CD14-positive monocyte (primary cell): ENCODE measurements at regions not wholly inside any gene's neighbourhood (a gene's known extent, or its start where the extent isn't known, plus 50 kb on each side); places are given as distances from the start of the nearest gene placed in this dataset.

Experiments used
- DNase-seq, 3 donors: peaks; one replicate each; pipeline ENCODE4 v3.0.0-alpha.2; 2011 to 2022
- H2AFZ ChIP-seq: 2 replicates; pipeline ENCODE4 v1.6.0; 2012; ENCODE audit warnings: mild to moderate bottlenecking, low read depth, low read length, inconsistent platforms; ENCODE audit not compliant: insufficient read depth, poor library complexity, severe bottlenecking
- H3K27ac ChIP-seq, 2 donors: 1 replicate in 1 of 2; 2 replicates in 1 of 2; pipeline ENCODE4 v1.5.1; 2012 to 2013; ENCODE audit warnings: low read length in 2 of 2, control low read depth in 1 of 2, inconsistent platforms in 1 of 2, low read depth in 1 of 2, mild to moderate bottlenecking in 1 of 2
- H3K27me3 ChIP-seq, 2 donors: one replicate each; pipeline versions ENCODE4 v1.6.0 to v1.6.1; 2011 to 2013; ENCODE audit warnings: low read length in 2 of 2; ENCODE audit not compliant: control insufficient read depth in 2 of 2, insufficient read depth in 2 of 2
- H3K36me3 ChIP-seq, 2 donors: replicated peaks in 1 of 2; 1 replicate in 1 of 2; 2 replicates in 1 of 2; pipeline versions ENCODE4 v1.5.1 to v1.6.1; 2012 to 2013; ENCODE audit warnings: low read length in 2 of 2, control low read depth in 1 of 2, inconsistent platforms in 1 of 2, mild to moderate bottlenecking in 1 of 2; ENCODE audit not compliant: insufficient read depth in 2 of 2, control insufficient read depth in 1 of 2
- H3K4me1 ChIP-seq, 2 donors: 1 replicate in 1 of 2; 2 replicates in 1 of 2; pipeline versions ENCODE4 v1.5.1 to v1.6.1; 2012 to 2013; ENCODE audit warnings: low read length in 2 of 2, control low read depth in 1 of 2, inconsistent platforms in 1 of 2, mild to moderate bottlenecking in 1 of 2, moderate library complexity in 1 of 2; ENCODE audit not compliant: insufficient read depth in 2 of 2, control insufficient read depth in 1 of 2
- H3K4me2 ChIP-seq: replicated peaks from 2 replicates; pipeline ENCODE3; 2012; ENCODE audit warnings: low read length, moderate library complexity, mild to moderate bottlenecking; ENCODE audit not compliant: poor library complexity, severe bottlenecking; ENCODE audit errors: extremely low read depth
- H3K4me3 ChIP-seq, 3 experiments: fragments of 200-600 bp in 1 of 3; sonication (generic) in 1 of 3; replicated peaks in 1 of 3; 1 replicate in 2 of 3; 2 replicates in 1 of 3; pipeline ENCODE4 v1.5.1; 2011 to 2013; ENCODE audit warnings: low read length in 3 of 3, mild to moderate bottlenecking in 3 of 3, control low read depth in 2 of 3, low read depth in 2 of 3, inconsistent platforms in 1 of 3, moderate library complexity in 1 of 3
- H3K79me2 ChIP-seq: 2 replicates; pipeline ENCODE4 v1.6.0; 2012; ENCODE audit warnings: mild to moderate bottlenecking, control low read depth, inconsistent platforms, low read length, moderate library complexity; ENCODE audit not compliant: insufficient read depth
- H3K9ac ChIP-seq: 2 replicates; pipeline ENCODE4 v1.6.0; 2017; ENCODE audit warnings: low read length, mild to moderate bottlenecking; ENCODE audit not compliant: insufficient read depth, poor library complexity, severe bottlenecking
- H3K9me3 ChIP-seq, 2 donors: replicated peaks in 1 of 2; 1 replicate in 1 of 2; 2 replicates in 1 of 2; pipeline versions ENCODE4 v1.5.1 to v1.6.1; 2012 to 2013; ENCODE audit warnings: low read length in 2 of 2, control low read depth in 1 of 2; ENCODE audit not compliant: control insufficient read depth in 1 of 2, insufficient read depth in 1 of 2
- H4K20me1 ChIP-seq: 2 replicates; pipeline ENCODE4 v1.6.0; 2012; ENCODE audit warnings: mild to moderate bottlenecking, low read length, control low read depth, moderate library complexity; ENCODE audit not compliant: insufficient read depth
- H3K27ac Mint-ChIP-seq, 7 donors: one replicate each; pipeline ENCODE4 v1.8.0; 2020; ENCODE audit warnings: mild to moderate bottlenecking in 7 of 7, mixed read lengths in 7 of 7, moderate library complexity in 6 of 7, inconsistent platforms in 2 of 7
- H3K27me3 Mint-ChIP-seq, 3 donors: one replicate each; pipeline ENCODE4 v1.8.0; 2021 to 2022; ENCODE audit warnings: low read depth in 3 of 3, mild to moderate bottlenecking in 3 of 3, mixed read lengths in 3 of 3, moderate library complexity in 3 of 3, inconsistent platforms in 1 of 3
- H3K36me3 Mint-ChIP-seq, 2 donors: one replicate each; pipeline ENCODE4 v1.8.0; 2020; ENCODE audit warnings: mixed read lengths in 2 of 2, inconsistent platforms in 1 of 2, mild to moderate bottlenecking in 1 of 2
- H3K4me1 Mint-ChIP-seq: one replicate; pipeline ENCODE4 v1.8.0; 2020; ENCODE audit warnings: mild to moderate bottlenecking, mixed read lengths
- H3K4me3 Mint-ChIP-seq, 2 donors: one replicate each; pipeline ENCODE4 v1.8.0; 2020; ENCODE audit warnings: mild to moderate bottlenecking in 2 of 2, mixed read lengths in 2 of 2, moderate library complexity in 1 of 2
- H3K9me3 Mint-ChIP-seq, 7 donors: one replicate each; pipeline ENCODE4 v1.8.0; 2020 to 2022; ENCODE audit warnings: mixed read lengths in 7 of 7, mild to moderate bottlenecking in 6 of 7, moderate library complexity in 6 of 7, inconsistent platforms in 2 of 7
- CTCF ChIP-seq: fragments of 200-600 bp; IDR thresholded peaks from one replicate; pipeline ENCODE4 v1.8.0; 2022; ENCODE audit warnings: antibody characterized with exemption, mild to moderate bottlenecking
- WGBS: methylation state at CpG from one replicate; pipeline ENCODE4 v1.1.5; 2013; ENCODE audit warnings: missing lambda C conversion rate; ENCODE audit not compliant: insufficient coverage; 5-methylcytosine and 5-hydroxymethylcytosine counted together
- intact Hi-C, 2 donors: fragments of 100-400 bp; cut with micrococcal nuclease; formaldehyde crosslinking; loops; one replicate each; pipeline versions ENCODE4 v1.15.0 to v1.15.1; 2023

- 100% methylated on average over 1 of the region's 2 CpGs for WGBS
- H3K4me3 ChIP-seq: no peak overlapping the region
- H3K9me3 ChIP-seq: no peaks in the 10 kb centered on the region
- no peaks in the 10 kb centered on the region for H3K79me2 ChIP-seq
- intact Hi-C loops: no loop called here
- no peaks in the 10 kb centered on the region for H3K36me3 ChIP-seq
- no peaks in the 10 kb centered on the region for H4K20me1 ChIP-seq
- H3K27ac ChIP-seq: no peak overlapping the region
- no peaks in the 10 kb centered on the region for H3K4me1 ChIP-seq
- H3K4me3 Mint-ChIP-seq: no peak overlapping the region
- TF ChIP-seq CTCF: no peak
- H3K27me3 ChIP-seq: no peaks in the 10 kb centered on the region
- H3K9ac ChIP-seq: no peak overlapping the region
- no peaks in the 10 kb centered on the region for H3K4me1 Mint-ChIP-seq
- H3K27ac Mint-ChIP-seq: no peak overlapping the region
- DNase-seq: no peak
- H2AFZ ChIP-seq: no peak overlapping the region
- no peaks in the 10 kb centered on the region for H3K36me3 Mint-ChIP-seq
- H3K4me2 ChIP-seq: no peak overlapping the region
- peaks cover 0 to 2% (median 0%) of the 10 kb centered on the region in 3 donors for H3K27me3 Mint-ChIP-seq
- H3K9me3 Mint-ChIP-seq: peaks cover 0 to 9% (median 2%) of the 10 kb centered on the region in 7 donors
Measured at GRCh38 chr18:39550701-39551100, 1985.1 kb upstream of the CELF4 start.

- Histone ChIP-seq H3K4me3 (no peak overlapping the region), H3K9me3 (no peaks in the 10 kb centered on the region), H3K27ac (no peak overlapping the region), H4K20me1 (no peaks in the 10 kb centered on the region), H3K27me3 (no peaks in the 10 kb centered on the region), H3K36me3 (no peaks in the 10 kb centered on the region), H3K9ac (no peak overlapping the region), H2AFZ (no peak overlapping the region), H3K4me1 (no peaks in the 10 kb centered on the region), H3K79me2 (no peaks in the 10 kb centered on the region), H3K4me2 (no peak overlapping the region)
- peaks cover 0 to 2% (median 0%) of the 10 kb centered on the region in 3 donors for H3K27me3 Mint-ChIP-seq
- no peaks in the 10 kb centered on the region for H3K36me3 Mint-ChIP-seq
- intact Hi-C loops: no loop called here
- WGBS: no CpG with 5 or more reads among the region's 1 CpG
- no peak overlapping the region for H3K4me3 Mint-ChIP-seq
- no peaks in the 10 kb centered on the region for H3K4me1 Mint-ChIP-seq
- no peak for TF ChIP-seq CTCF
- no peak overlapping the region for H3K27ac Mint-ChIP-seq
- DNase-seq: no peak
- peaks cover 0 to 9% (median 3%) of the 10 kb centered on the region in 7 donors for H3K9me3 Mint-ChIP-seq
Measured at GRCh38 chr18:39549144-39549543, 1983.5 kb upstream of the CELF4 start.
